ENCODE measurements at regions not wholly inside any gene's neighbourhood (a gene's known extent, or its start where the extent isn't known, plus 50 kb on each side); places are given as distances from the start of the nearest gene placed in this dataset.

DNA sequence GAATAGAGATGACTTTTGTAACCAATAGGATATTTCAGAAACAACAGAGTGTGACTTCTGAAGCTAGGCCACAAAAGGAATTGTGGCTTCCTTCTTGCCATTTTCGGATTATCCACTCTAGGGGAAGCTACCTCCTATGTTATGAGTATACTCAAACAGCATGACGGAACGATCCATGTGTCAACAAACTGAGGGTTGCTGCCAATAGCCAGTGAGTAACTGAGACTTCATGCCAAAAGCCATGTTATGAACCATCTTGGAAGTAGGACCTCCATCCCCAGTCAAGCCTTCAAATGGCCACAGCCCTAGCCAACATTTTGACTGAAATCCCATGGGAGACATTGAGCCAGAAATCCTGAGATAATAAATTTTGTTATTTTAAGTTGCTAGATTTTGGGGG is 69.0 kb upstream of the IL6 start:
- peaks cover 31% of the 10 kb centered on the region for H3K4me1 Mint-ChIP-seq (ENCODE audit: low read depth, unreplicated experiment)
- no peaks in the 10 kb centered on the region for H3K36me3 ChIP-seq (ENCODE audit: insufficient read depth, low read length)

DNA sequence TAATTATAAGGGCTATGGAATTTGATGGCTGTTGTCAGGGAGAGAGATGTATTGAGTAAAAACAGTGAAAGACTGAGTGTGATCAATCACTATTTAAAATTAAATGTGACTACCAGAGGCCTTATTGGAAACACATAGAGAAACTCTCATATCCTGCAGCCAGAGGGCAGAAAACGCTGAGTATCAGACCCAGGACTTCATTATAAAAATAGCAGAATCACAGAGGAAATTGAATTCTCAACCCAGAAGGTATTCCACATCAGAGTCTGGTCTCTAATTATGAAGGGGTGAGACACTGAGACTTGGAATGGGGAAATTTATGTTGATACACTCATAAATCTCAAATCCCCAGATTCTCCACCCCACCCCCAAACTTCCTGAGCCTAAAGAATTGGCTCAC is 69.5 kb upstream of the IL6 start:
- H3K9ac ChIP-seq (ENCODE audit: low read length): no peak overlapping the region
- H2AFZ ChIP-seq (ENCODE audit: low read depth, low read length): no peak overlapping the region
- H3K9me3 Mint-ChIP-seq (ENCODE audit: unreplicated experiment): peaks cover 9% of the 10 kb centered on the region
- no peak overlapping the region for H3K4me3 ChIP-seq (ENCODE audit: insufficient read depth, low read depth, low read length)
- H4K20me1 ChIP-seq (ENCODE audit: insufficient read depth, low read length): no peaks in the 10 kb centered on the region
- H3K4me2 ChIP-seq (ENCODE audit: low read length): no peak overlapping the region
- no peaks in the 10 kb centered on the region for H3K9me3 ChIP-seq (ENCODE audit: insufficient read depth, low read depth, low read length)
- no peaks in the 10 kb centered on the region for H3K36me3 ChIP-seq (ENCODE audit: insufficient read depth, low read length)
- FAIRE-seq (no peak), DNase-seq (ENCODE audit: low read depth) (no peak)
- H3K27ac Mint-ChIP-seq (ENCODE audit: unreplicated experiment): no peak overlapping the region
- no peaks in the 10 kb centered on the region for H3K27me3 ChIP-seq (ENCODE audit: insufficient read depth, low read length)
- H3K79me2 ChIP-seq (ENCODE audit: insufficient read depth, low read length): no peaks in the 10 kb centered on the region
- TF ChIP-seq CTCF (IDR thresholded peaks at IDR 0.05; ENCODE audit: insufficient read depth, low read depth, low read length): no peak
- TF ChIP-seq EZH2 (IDR thresholded peaks at IDR 0.05; ENCODE audit: insufficient read depth, low read length): no peak
- H3K4me3 Mint-ChIP-seq (ENCODE audit: unreplicated experiment): no peak overlapping the region
- peaks cover 8% of the 10 kb centered on the region for H3K4me1 ChIP-seq (ENCODE audit: insufficient read depth, low read length)
- H3K4me1 Mint-ChIP-seq (ENCODE audit: low read depth, unreplicated experiment): peaks cover 28% of the 10 kb centered on the region
- no peak overlapping the region for H3K27ac ChIP-seq (ENCODE audit: low read depth, low read length)
- no peaks in the 10 kb centered on the region for H3K36me3 Mint-ChIP-seq (ENCODE audit: low read depth, unreplicated experiment)
- H3K27me3 Mint-ChIP-seq (ENCODE audit: low read depth, unreplicated experiment): no peaks in the 10 kb centered on the region

More for the DNA sequence above, 69.0 kb upstream of the IL6 start:
- Histone ChIP-seq H3K4me3 (ENCODE audit: insufficient read depth, low read depth, low read length) (no peak overlapping the region), H3K9ac (ENCODE audit: low read length) (no peak overlapping the region), H3K27me3 (ENCODE audit: insufficient read depth, low read length) (no peaks in the 10 kb centered on the region), H2AFZ (ENCODE audit: low read depth, low read length) (no peak overlapping the region), H3K9me3 (ENCODE audit: insufficient read depth, low read depth, low read length) (no peaks in the 10 kb centered on the region), H3K4me2 (ENCODE audit: low read length) (no peak overlapping the region), H3K27ac (ENCODE audit: low read depth, low read length) (no peak overlapping the region), H4K20me1 (ENCODE audit: insufficient read depth, low read length) (no peaks in the 10 kb centered on the region), H3K79me2 (ENCODE audit: insufficient read depth, low read length) (no peaks in the 10 kb centered on the region), H3K4me1 (ENCODE audit: insufficient read depth, low read length) (peaks cover 13% of the 10 kb centered on the region)
- H3K9me3 Mint-ChIP-seq (ENCODE audit: unreplicated experiment): peaks cover 9% of the 10 kb centered on the region
- FAIRE-seq (no peak), DNase-seq (ENCODE audit: low read depth) (no peak)
- no peak for TF ChIP-seq EZH2 (IDR thresholded peaks at IDR 0.05; ENCODE audit: insufficient read depth, low read length)
- no peak for TF ChIP-seq CTCF (IDR thresholded peaks at IDR 0.05; ENCODE audit: insufficient read depth, low read depth, low read length)
- H3K4me3 Mint-ChIP-seq (ENCODE audit: unreplicated experiment): no peak overlapping the region
- no peak overlapping the region for H3K27ac Mint-ChIP-seq (ENCODE audit: unreplicated experiment)
- no peaks in the 10 kb centered on the region for H3K36me3 Mint-ChIP-seq (ENCODE audit: low read depth, unreplicated experiment)
- H3K27me3 Mint-ChIP-seq (ENCODE audit: low read depth, unreplicated experiment): no peaks in the 10 kb centered on the region

GRCh38 chr7:22655781-22656180 is 71.2 kb upstream of the IL6 start:
- no peak overlapping the region for H3K4me3 ChIP-seq (ENCODE audit: insufficient read depth, low read depth, low read length)
- Mint-ChIP-seq H3K36me3 (ENCODE audit: low read depth, unreplicated experiment) (no peaks in the 10 kb centered on the region), H3K4me1 (ENCODE audit: low read depth, unreplicated experiment) (peaks cover 37% of the 10 kb centered on the region), H3K4me3 (ENCODE audit: unreplicated experiment) (no peak overlapping the region), H3K27ac (ENCODE audit: unreplicated experiment) (no peak overlapping the region), H3K9me3 (ENCODE audit: unreplicated experiment) (peaks cover 12% of the 10 kb centered on the region), H3K27me3 (ENCODE audit: low read depth, unreplicated experiment) (no peaks in the 10 kb centered on the region)
- H3K27me3 ChIP-seq (ENCODE audit: insufficient read depth, low read length): no peaks in the 10 kb centered on the region
- no peak overlapping the region for H3K9ac ChIP-seq (ENCODE audit: low read length)
- no peak for FAIRE-seq
- no peak for DNase-seq (ENCODE audit: low read depth)
- no peak overlapping the region for H3K4me2 ChIP-seq (ENCODE audit: low read length)
- no peak for TF ChIP-seq EZH2 (IDR thresholded peaks at IDR 0.05; ENCODE audit: insufficient read depth, low read length)
- no peak for TF ChIP-seq CTCF (IDR thresholded peaks at IDR 0.05; ENCODE audit: insufficient read depth, low read depth, low read length)
- H3K4me1 ChIP-seq (ENCODE audit: insufficient read depth, low read length): peaks cover 20% of the 10 kb centered on the region
- no peaks in the 10 kb centered on the region for H3K9me3 ChIP-seq (ENCODE audit: insufficient read depth, low read depth, low read length)
- H4K20me1 ChIP-seq (ENCODE audit: insufficient read depth, low read length): no peaks in the 10 kb centered on the region
- H2AFZ ChIP-seq (ENCODE audit: low read depth, low read length): no peak overlapping the region
- no peaks in the 10 kb centered on the region for H3K79me2 ChIP-seq (ENCODE audit: insufficient read depth, low read length)
- no peak overlapping the region for H3K27ac ChIP-seq (ENCODE audit: low read depth, low read length)
- H3K36me3 ChIP-seq (ENCODE audit: insufficient read depth, low read length): no peaks in the 10 kb centered on the region
